Ovary (tissue), 7 donors: ENCODE measurements at regions not wholly inside any gene's neighbourhood (a gene's known extent, or its start where the extent isn't known, plus 50 kb on each side); places are given as distances from the start of the nearest gene placed in this dataset.
A peak's percentile ranks its signal among the peaks of the same experiment; 100 is the strongest.

Experiments
- DNase-seq, 5 donors: peaks; one replicate each; pipeline ENCODE4 v3.0.0-alpha.2; 2019 to 2020
- H3K27ac ChIP-seq, 2 donors: fragments of 200-600 bp; one replicate each; pipeline versions ENCODE4 v1.5.1 to v1.8.0; 2019 to 2022
- H3K27me3 ChIP-seq: fragments of 200-600 bp; one replicate; pipeline ENCODE4 v1.8.0; 2022
- H3K36me3 ChIP-seq: fragments of 200-600 bp; sonication (generic); one replicate; pipeline ENCODE4 v1.5.1; 2019
- H3K4me1 ChIP-seq: one replicate; pipeline ENCODE4 v1.8.1; 2013; ENCODE audit warnings: mild to moderate bottlenecking, moderate library complexity; ENCODE audit not compliant: insufficient read depth
- H3K4me3 ChIP-seq: fragments of 200-600 bp; sonication (generic); one replicate; pipeline ENCODE4 v1.5.1; 2017
- H3K9me3 ChIP-seq, 2 donors: fragments of 200-600 bp in 1 of 2; sonication (generic) in 1 of 2; one replicate each; pipeline versions ENCODE4 v1.5.1 to v1.8.1; 2013 to 2019; ENCODE audit warnings: mild to moderate bottlenecking in 1 of 2, moderate library complexity in 1 of 2
- CTCF ChIP-seq, 3 donors: fragments of 450-650 bp in 2 of 3; fragments of 200-600 bp in 1 of 3; IDR thresholded peaks; one replicate each; pipeline versions ENCODE4 v1.5.1 to v1.8.0; 2016 to 2022; ENCODE audit warnings: antibody characterized with exemption in 3 of 3, mild to moderate bottlenecking in 1 of 3
- EP300 ChIP-seq: sonication (generic); formaldehyde crosslinking; IDR thresholded peaks from one replicate; pipeline ENCODE4 v1.6.1; 2017; ENCODE audit warnings: antibody characterized with exemption
- POLR2A ChIP-seq: fragments of 450-650 bp; IDR thresholded peaks from one replicate; pipeline ENCODE4 v1.6.1; 2017; ENCODE audit warnings: antibody characterized with exemption, mild to moderate bottlenecking, moderate library complexity
- WGBS, 3 donors: extraction: QIAGEN DNeasy Blood & Tissue Kit in 1 of 3; methylation state at CpG; one replicate each; pipeline versions ENCODE4 v1.1.5 to v1.1.7; 2013 to 2017; 5-methylcytosine and 5-hydroxymethylcytosine counted together
- intact Hi-C, 4 donors: fragments of 100-400 bp; cut with DNase I; formaldehyde crosslinking; loops; one replicate each; pipeline versions ENCODE4 v1.11.0 to v1.15.1; 2022 to 2023
- donor health status: DM: no; HTN: no; CAD: no; lungs with moderate emphysema.
- donor health status: DM: no; HTN: no; CAD: no.
- donor health status: Bipolar disorder and iron deficiency.
- donor health status: DM: no; HTN: no; CAD: no.
- donor health status: DM: yes; HTN: yes; CAD: no.

GRCh38 chr16:14329727-14330350, 258.7 kb downstream of the MRTFB start:
- no peaks in the 10 kb centered on the region for H3K27me3 ChIP-seq
- intact Hi-C loops = no loop called here
- WGBS, 3 donors = 94 to 97% (median 97%) methylated on average over 3 of the region's 3 CpGs
- no peak for DNase-seq
- TF ChIP-seq POLR2A = no peak
- TF ChIP-seq CTCF (IDR thresholded peaks at IDR 0.05) = no peak
- no peak for TF ChIP-seq EP300
- no peaks in the 10 kb centered on the region for H3K9me3 ChIP-seq
- no peak overlapping the region for H3K27ac ChIP-seq
- H3K36me3 ChIP-seq = no peaks in the 10 kb centered on the region
- H3K4me3 ChIP-seq = no peak overlapping the region
- peaks cover 3% of the 10 kb centered on the region for H3K4me1 ChIP-seq

- Histone ChIP-seq H3K4me3 (no peak overlapping the region), H3K4me1 (peaks cover 4% of the 10 kb centered on the region), H3K27ac (peak overlapping the region in 1 of 2 donors; percentile 46), H3K27me3 (no peaks in the 10 kb centered on the region), H3K9me3 (no peaks in the 10 kb centered on the region), H3K36me3 (no peaks in the 10 kb centered on the region)
- TF ChIP-seq EP300 (no peak), POLR2A (no peak), CTCF (IDR thresholded peaks at IDR 0.05) (no peak)
- 17 to 29% (median 27%) methylated on average over 16 of the region's 16 CpGs for WGBS, 3 donors
- intact Hi-C loops = no loop called here
- DNase-seq = peak in 3 of 5 donors; percentile 45 to 47 (median 46)
Measured at GRCh38 chr16:14325502-14326401, 254.6 kb downstream of the MRTFB start.

- Histone ChIP-seq H3K9me3 (no peaks in the 10 kb centered on the region), H3K27ac (no peak overlapping the region), H3K36me3 (no peaks in the 10 kb centered on the region), H3K4me1 (peaks cover 4% of the 10 kb centered on the region), H3K27me3 (no peaks in the 10 kb centered on the region), H3K4me3 (no peak overlapping the region)
- 34 to 55% (median 53%) methylated on average over 7 of the region's 7 CpGs for WGBS, 3 donors
- intact Hi-C loops = no loop called here
- TF ChIP-seq CTCF (IDR thresholded peaks at IDR 0.05) (no peak), EP300 (no peak), POLR2A (no peak)
- DNase-seq = no peak
Measured at GRCh38 chr16:14324581-14324980, 253.5 kb downstream of the MRTFB start.

- Histone ChIP-seq H3K4me1 (peaks cover 7% of the 10 kb centered on the region), H3K4me3 (no peak overlapping the region), H3K9me3 (no peaks in the 10 kb centered on the region), H3K36me3 (no peaks in the 10 kb centered on the region), H3K27me3 (no peaks in the 10 kb centered on the region), H3K27ac (peak overlapping the region in 1 of 2 donors; percentile 12)
- WGBS, 3 donors = 88 to 90% (median 89%) methylated on average over 9 of the region's 9 CpGs
- intact Hi-C loops = no loop called here
- TF ChIP-seq POLR2A (no peak), CTCF (IDR thresholded peaks at IDR 0.05) (no peak), EP300 (no peak)
- no peak for DNase-seq
Measured at GRCh38 chr16:14322186-14322585, 251.1 kb downstream of the MRTFB start.
